Panc1 (cell line): ENCODE measurements at regions not wholly inside any gene's neighbourhood (a gene's known extent, or its start where the extent isn't known, plus 50 kb on each side); places are given as distances from the start of the nearest gene placed in this dataset.

ENCODE experiments used
- ATAC-seq: fragments of 200-7000 bp; cut with Tn5 transposase; 2 replicates; pipeline ENCODE4 v1.9.1; 2020; ENCODE audit warnings: mild to moderate bottlenecking, moderate library complexity
- BruUV-seq: library from RNA; stranded (reverse); fragments of 400-500 nt; replicated peaks from 2 replicates; lab custom pipeline; 2021; lab: Mats Ljungman, UMichigan
- CTCF ChIA-PET: fragments of 300-600 bp; sonication (Branson Sonifier 250); formaldehyde crosslinking; loops from one replicate; lab custom pipeline; 2022; ENCODE audit warnings: antibody characterized with exemption; lab: Charles Lee
- POLR2A ChIA-PET: fragments of 300-600 bp; sonication (Branson Sonifier 250); formaldehyde crosslinking; loops from one replicate; lab custom pipeline; 2022; ENCODE audit warnings: antibody characterized with exemption; lab: Charles Lee
- DNase-seq: peaks from one replicate; pipeline ENCODE4 v3.0.0-alpha.2; 2010; ENCODE audit warnings: low read depth, low spot score
- H3K27ac ChIP-seq: 2 replicates; pipeline ENCODE4 v1.5.1; 2011; ENCODE audit warnings: mild to moderate bottlenecking, low read length, inconsistent platforms
- H3K27me3 ChIP-seq: fragments of 200-500 bp; sonication (Bioruptor generic); 2 replicates; pipeline ENCODE4 v1.6.0; 2014; ENCODE audit warnings: low read length, inconsistent platforms; ENCODE audit not compliant: control insufficient read depth, insufficient read depth
- H3K36me3 ChIP-seq: fragments of 200-500 bp; sonication (Bioruptor generic); 2 replicates; pipeline ENCODE4 v1.5.1; 2014; ENCODE audit warnings: inconsistent platforms, mild to moderate bottlenecking, low read length, moderate library complexity; ENCODE audit not compliant: control insufficient read depth, insufficient read depth
- H3K4me1 ChIP-seq: 2 replicates; pipeline ENCODE4 v1.5.1; 2011; ENCODE audit warnings: inconsistent platforms, mild to moderate bottlenecking, low read length, moderate library complexity; ENCODE audit not compliant: control insufficient read depth, insufficient read depth
- H3K4me3 ChIP-seq, 2 experiments: 2 replicates each; pipeline ENCODE4 v1.5.1; 2011 to 2012; ENCODE audit warnings: low read depth in 2 of 2, low read length in 2 of 2, mild to moderate bottlenecking in 2 of 2, inconsistent platforms in 1 of 2, moderate library complexity in 1 of 2
- H3K9me3 ChIP-seq: fragments of 200-500 bp; sonication (Bioruptor generic); 2 replicates; pipeline ENCODE4 v1.5.1; 2014; ENCODE audit warnings: low read depth, mild to moderate bottlenecking, inconsistent platforms, low read length, moderate library complexity; ENCODE audit not compliant: control insufficient read depth, insufficient read depth
- POLR2AphosphoS5 ChIP-seq: IDR thresholded peaks from 2 replicates; pipeline ENCODE4 v1.6.1; 2012; ENCODE audit warnings: mild to moderate bottlenecking, low read depth, low read length, moderate library complexity
- SIN3A ChIP-seq: IDR thresholded peaks from 2 replicates; pipeline ENCODE4 v1.6.1; 2012; ENCODE audit warnings: low read depth, mild to moderate bottlenecking, low read length, moderate library complexity, borderline replicate concordance; ENCODE audit not compliant: insufficient read depth
- TCF7L2 ChIP-seq: IDR thresholded peaks from 2 replicates; pipeline ENCODE4 v1.6.1; 2011; ENCODE audit warnings: mild to moderate bottlenecking, low read depth, low read length, inconsistent platforms
- in situ Hi-C: cut with HindIII; loops from 2 replicates; pipeline ENCODE4 v1.10.0; 2016; ENCODE audit warnings: low sequenced_read_pairs, low pct_unique_long_range_greater_than_20kb
- intact Hi-C: fragments of 100-400 bp; cut with micrococcal nuclease; formaldehyde crosslinking; loops from one replicate; pipeline ENCODE4 v1.10.0; 2022; ENCODE audit not compliant: unreplicated experiment
- TF ChIP-seq, protein P1 (sequence below): fragments of 450-650 bp; IDR thresholded peaks from 2 replicates; pipeline ENCODE4 v1.5.1; 2017; ENCODE audit warnings: mild to moderate bottlenecking
- TF ChIP-seq, protein P2 (sequence below), 2 experiments: IDR thresholded peaks; 2 replicates each; pipeline ENCODE4 v1.6.1; 2011 to 2012; ENCODE audit warnings: low read depth in 2 of 2, control low read depth in 1 of 2, low read length in 1 of 2, mild to moderate bottlenecking in 1 of 2, moderate library complexity in 1 of 2; ENCODE audit not compliant: insufficient read depth in 1 of 2

DNA sequence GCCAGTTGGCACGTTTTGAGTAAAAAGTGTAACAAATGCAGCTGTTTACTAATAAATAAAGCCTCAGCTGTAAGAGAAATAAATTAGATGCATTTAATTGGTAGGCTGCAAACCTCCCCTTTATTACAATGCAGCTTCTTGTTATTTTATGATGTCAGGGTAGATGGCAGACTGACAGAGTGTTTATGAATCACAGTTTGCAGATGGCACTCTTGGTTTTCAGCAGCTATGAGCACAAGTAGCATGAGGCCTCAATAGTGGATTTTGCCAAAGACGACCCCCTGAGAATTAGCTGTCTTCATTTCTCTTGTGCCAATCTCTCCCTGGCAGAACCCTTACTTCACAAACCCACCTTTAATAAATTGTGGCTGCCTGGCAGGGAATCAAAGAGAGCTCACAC, 161.2 kb upstream of the C1orf87 start:
- intact Hi-C loops (no loop called here), in situ Hi-C loops (no loop called here)
- H3K4me1 ChIP-seq = no peaks in the 10 kb centered on the region
- H3K27ac ChIP-seq = no peak overlapping the region
- BruUV-seq = no TSS peak
- ATAC-seq (no peak), DNase-seq (no peak)
- ChIA-PET CTCF (no interaction called here), POLR2A (no interaction called here)
- H3K9me3 ChIP-seq = no peaks in the 10 kb centered on the region
- TF ChIP-seq, protein P1, sequence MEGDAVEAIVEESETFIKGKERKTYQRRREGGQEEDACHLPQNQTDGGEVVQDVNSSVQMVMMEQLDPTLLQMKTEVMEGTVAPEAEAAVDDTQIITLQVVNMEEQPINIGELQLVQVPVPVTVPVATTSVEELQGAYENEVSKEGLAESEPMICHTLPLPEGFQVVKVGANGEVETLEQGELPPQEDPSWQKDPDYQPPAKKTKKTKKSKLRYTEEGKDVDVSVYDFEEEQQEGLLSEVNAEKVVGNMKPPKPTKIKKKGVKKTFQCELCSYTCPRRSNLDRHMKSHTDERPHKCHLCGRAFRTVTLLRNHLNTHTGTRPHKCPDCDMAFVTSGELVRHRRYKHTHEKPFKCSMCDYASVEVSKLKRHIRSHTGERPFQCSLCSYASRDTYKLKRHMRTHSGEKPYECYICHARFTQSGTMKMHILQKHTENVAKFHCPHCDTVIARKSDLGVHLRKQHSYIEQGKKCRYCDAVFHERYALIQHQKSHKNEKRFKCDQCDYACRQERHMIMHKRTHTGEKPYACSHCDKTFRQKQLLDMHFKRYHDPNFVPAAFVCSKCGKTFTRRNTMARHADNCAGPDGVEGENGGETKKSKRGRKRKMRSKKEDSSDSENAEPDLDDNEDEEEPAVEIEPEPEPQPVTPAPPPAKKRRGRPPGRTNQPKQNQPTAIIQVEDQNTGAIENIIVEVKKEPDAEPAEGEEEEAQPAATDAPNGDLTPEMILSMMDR = no peak
- TF ChIP-seq POLR2AphosphoS5 = no peak
- TF ChIP-seq TCF7L2 = no peak
- no peak for TF ChIP-seq SIN3A
- TF ChIP-seq, protein P2, sequence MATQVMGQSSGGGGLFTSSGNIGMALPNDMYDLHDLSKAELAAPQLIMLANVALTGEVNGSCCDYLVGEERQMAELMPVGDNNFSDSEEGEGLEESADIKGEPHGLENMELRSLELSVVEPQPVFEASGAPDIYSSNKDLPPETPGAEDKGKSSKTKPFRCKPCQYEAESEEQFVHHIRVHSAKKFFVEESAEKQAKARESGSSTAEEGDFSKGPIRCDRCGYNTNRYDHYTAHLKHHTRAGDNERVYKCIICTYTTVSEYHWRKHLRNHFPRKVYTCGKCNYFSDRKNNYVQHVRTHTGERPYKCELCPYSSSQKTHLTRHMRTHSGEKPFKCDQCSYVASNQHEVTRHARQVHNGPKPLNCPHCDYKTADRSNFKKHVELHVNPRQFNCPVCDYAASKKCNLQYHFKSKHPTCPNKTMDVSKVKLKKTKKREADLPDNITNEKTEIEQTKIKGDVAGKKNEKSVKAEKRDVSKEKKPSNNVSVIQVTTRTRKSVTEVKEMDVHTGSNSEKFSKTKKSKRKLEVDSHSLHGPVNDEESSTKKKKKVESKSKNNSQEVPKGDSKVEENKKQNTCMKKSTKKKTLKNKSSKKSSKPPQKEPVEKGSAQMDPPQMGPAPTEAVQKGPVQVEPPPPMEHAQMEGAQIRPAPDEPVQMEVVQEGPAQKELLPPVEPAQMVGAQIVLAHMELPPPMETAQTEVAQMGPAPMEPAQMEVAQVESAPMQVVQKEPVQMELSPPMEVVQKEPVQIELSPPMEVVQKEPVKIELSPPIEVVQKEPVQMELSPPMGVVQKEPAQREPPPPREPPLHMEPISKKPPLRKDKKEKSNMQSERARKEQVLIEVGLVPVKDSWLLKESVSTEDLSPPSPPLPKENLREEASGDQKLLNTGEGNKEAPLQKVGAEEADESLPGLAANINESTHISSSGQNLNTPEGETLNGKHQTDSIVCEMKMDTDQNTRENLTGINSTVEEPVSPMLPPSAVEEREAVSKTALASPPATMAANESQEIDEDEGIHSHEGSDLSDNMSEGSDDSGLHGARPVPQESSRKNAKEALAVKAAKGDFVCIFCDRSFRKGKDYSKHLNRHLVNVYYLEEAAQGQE (IDR thresholded peaks at IDR 0.05; ENCODE audit: insufficient read depth in 1 of 2, low read depth in 2 of 2, low read length in 1 of 2) = no peak
- no peaks in the 10 kb centered on the region for H3K36me3 ChIP-seq
- H3K4me3 ChIP-seq = no peak overlapping the region
- no peaks in the 10 kb centered on the region for H3K27me3 ChIP-seq

DNA sequence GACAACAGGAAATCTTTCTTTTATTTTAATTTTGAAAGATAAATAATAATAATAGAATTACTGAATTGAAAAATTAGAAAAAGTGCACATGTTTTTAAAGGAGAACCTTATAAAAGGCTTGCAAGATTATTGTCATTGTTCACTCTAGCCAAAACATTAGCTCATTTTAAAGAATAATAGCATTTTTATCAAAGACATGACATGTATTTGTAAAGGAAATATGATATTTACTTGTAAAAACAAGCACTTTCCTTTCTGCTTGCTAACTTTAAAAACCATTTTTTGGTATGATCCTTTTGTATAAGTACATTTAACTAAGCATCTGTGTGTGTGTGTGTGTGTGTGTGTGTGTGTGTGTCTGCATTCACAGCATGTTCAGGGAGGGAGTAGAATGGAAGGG, 156.3 kb upstream of the C1orf87 start:
- no TSS peak for BruUV-seq
- in situ Hi-C loops (no loop called here), intact Hi-C loops (no loop called here)
- no peak overlapping the region for H3K27ac ChIP-seq
- H3K9me3 ChIP-seq = no peaks in the 10 kb centered on the region
- DNase-seq = no peak
- H3K4me3 ChIP-seq = no peak overlapping the region
- no peaks in the 10 kb centered on the region for H3K27me3 ChIP-seq
- ATAC-seq = no peak
- H3K36me3 ChIP-seq = no peaks in the 10 kb centered on the region
- no peaks in the 10 kb centered on the region for H3K4me1 ChIP-seq
- CTCF ChIA-PET = no interaction called here
- POLR2A ChIA-PET = no interaction called here
- TF ChIP-seq, protein P2 (IDR thresholded peaks at IDR 0.05; ENCODE audit: insufficient read depth in 1 of 2, low read depth in 2 of 2, low read length in 1 of 2) = no peak
- no peak for TF ChIP-seq POLR2AphosphoS5
- TF ChIP-seq, protein P1 = no peak
- no peak for TF ChIP-seq TCF7L2
- TF ChIP-seq SIN3A = no peak
